ENCODE measurements at regions not wholly inside any gene's neighbourhood (a gene's known extent, or its start where the extent isn't known, plus 50 kb on each side); places are given as distances from the start of the nearest gene placed in this dataset.
"Not testable (repeated sequence)": the region's sequence is repeated elsewhere in the genome, so short reads cannot be mapped to it uniquely, and the experiment has no call there.

DNA sequence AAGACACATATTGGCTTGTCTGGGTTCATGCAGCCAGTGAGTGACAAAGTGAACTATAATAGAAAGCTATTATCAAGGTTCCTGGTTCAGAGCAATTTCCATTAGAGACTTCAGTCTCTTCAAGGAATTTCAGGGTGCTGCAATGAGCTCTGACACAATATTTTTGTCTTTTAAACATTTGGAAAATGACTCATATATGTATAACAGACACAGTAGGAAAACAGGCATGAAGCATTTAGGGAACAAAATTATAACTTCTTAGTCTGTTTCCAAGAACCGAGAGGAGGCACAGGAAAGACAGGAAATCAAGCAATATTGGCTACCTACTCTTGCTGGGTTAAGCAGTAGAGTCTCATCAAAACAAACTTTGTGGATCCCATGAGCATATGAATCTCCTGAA is 170.4 kb downstream of the PTPRC start:
- DNase-seq: no peak

DNA sequence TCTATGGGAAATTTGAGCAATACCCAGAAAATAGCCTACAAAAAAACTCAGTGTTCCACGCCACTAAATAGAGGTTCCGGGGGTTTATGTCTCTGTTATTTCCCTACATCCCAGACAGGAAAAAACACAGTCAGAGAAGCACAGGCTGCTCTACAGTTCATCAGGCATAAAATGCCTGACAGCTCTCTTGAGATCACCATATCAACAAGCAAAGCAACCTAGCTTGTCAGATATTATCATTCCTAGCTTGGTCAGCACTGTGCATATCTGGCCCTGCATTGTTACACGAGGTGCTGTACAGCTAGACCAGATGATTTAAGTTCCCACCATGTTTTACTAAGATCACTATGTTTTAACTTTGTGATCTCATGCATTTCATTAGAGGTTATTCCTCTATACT is 172.6 kb downstream of the PTPRC start:
- no peak for DNase-seq

DNA sequence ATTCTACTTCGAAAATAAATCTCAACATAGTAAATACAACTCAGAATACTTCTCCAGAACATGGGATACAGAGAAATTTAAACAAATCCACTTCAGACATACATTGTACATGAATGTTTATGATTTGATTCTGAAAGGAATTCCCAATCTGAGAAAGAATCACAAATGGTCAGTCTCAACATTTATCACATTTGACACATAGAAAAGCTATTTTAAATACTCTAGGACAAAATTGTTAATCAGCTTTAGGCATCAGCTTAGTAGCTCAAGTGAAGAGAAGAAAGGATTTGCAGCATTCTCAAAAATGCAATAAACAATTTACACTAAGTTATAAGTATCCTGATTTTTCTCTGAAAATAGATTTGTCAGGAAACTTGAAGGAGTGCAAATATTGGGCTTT is 184.8 kb downstream of the PTPRC start:
- no peak for DNase-seq

DNA sequence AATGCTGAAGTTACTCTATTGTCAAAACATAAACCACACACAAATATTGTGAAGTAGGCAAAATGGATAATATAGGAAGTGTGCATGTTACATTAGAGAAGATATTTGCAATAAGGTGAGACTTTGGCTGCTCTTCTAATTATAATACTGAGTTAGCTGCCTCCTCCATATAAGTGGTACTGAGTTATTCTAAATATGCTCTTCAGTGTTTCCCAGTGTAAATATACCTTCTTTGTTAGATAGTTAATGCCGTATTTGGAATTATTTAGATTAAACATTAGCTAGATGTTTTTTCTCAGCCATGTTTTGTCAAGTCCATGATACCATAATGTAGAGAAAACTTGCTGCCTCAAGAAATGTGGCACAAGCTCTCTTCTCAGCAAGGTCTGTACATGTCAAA is 186.4 kb downstream of the PTPRC start:
- no peak for DNase-seq

DNA sequence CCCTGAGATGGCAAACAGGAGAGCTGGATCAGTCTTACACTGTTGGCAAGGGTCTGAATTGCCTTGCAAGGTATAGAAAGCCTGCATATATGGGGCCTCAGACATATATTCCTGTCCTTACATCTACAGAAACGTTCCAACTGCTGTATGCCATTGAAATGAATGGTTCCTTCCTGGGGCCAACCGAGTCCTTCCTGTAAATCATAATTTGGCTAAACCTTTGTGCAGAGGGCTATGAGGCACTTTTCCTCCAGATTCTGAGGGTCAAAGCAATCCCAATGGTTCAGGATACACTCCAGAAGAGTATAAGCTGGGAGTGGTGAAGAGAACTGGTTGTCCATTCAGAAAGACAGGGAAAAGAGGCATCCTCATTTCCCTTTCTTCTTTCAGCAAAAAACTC is 190.5 kb downstream of the PTPRC start:
- no peak for DNase-seq

DNA sequence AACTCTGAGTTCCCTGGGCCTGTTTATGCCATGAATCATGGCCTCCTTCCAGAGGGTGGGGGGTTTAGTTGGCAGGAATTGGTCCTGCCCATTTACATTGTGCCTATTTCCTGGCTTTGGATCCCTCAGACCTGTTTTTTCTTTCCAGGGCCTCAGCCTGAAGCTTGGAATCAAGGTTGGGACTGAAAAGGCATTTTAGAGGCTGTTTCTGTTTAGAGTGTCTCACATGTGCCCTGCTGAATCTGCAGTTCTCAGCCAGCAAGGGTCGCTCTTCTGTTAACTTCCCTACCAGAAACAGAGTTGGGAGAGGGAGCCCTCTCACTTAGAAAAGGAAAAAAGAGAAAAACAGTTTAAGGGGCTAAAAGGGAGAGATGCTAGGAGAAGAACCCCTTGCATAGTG is 191.1 kb downstream of the PTPRC start:
- DNase-seq: no peak

DNA sequence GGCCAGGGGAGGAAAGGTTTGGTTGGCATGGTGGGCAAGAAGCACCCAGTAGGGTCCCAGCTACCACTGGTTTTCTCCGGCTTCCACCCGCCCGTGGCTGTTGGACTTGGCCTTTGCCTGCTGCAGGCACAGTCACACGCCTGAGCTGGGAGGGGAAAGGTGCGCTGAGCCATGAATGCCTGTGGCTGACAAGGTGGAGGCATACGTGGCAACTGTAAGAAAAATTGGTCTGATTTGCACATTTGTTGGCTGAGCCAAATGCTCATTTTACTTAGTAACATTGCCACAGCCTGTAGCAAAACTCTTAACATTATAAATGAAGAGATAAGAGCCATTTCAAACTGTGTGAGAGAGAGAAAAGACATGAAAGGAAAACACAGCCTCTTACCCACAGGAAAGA is 191.6 kb downstream of the PTPRC start:
- no peak for DNase-seq

DNA sequence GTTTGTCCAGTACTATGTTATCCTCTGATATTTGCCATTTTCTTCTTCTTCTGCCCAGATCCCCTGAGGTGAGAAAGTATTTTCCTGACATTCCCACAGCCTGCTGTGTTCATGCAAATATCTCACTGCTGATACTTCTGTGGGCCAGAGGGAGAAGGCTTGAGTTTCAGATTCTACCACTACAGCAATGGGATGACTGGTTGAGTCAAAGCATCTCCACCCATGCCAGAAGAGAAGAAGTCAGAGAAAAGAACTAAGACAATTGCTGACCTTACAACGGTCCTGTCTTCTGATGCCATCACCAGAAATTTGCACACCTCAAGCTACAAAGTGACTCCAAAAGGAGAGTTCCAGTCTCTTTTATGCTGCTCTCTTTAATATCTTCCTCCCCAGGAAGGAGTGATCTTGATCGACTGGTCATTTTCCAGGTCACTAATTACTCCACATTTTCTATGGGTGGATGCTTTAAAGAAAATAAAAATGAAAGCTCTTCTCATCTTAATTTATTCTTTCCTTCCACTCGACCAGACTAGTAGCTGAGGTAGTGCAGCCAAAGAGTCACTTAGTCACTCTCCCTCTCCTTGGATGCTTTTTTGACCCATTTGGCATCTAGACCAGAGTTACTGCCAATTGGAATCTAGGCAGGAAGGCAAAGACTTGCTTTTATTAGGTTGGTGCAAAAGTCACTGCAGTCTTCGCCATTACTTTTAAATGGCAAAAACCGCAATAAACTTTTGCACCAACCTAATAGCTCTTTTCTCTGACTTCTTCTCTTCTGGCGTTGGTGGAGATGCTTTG is 195.1 kb downstream of the PTPRC start:
- no peak for DNase-seq

DNA sequence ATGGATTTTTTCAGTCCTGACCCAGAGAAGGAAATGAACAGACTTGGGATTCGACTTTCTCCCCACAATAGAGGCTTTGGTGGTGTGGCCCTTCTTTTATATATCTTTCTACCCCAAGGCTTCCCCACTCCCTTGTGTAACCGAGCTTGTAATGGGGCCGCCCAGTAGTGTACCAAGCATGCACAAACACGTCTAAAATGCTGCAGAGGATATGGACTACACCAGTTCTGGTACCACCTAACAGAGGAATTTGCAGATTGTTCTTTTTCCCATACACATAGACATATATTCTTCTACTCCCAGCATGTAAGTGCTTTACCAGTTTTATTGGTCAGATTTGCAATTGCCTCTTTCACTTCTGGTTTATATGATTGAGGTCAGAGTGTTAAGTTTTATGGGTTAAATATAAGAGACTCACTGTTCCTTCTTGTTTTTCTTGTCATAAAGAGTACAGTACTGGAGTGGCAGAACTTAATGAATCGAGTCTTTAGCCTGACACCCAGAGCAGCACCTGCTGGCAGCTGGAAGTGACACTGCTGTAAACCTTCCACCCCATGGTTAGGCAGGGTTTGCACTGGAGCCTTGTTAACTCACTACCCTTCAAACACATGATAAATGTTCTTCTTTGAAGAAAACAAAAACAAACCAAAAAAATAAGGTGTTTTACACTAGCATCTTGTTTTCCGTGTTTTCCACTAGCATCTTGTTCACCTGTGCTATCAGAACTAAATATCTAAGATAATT is 198.6 kb downstream of the PTPRC start:
- DNase-seq: no peak

DNA sequence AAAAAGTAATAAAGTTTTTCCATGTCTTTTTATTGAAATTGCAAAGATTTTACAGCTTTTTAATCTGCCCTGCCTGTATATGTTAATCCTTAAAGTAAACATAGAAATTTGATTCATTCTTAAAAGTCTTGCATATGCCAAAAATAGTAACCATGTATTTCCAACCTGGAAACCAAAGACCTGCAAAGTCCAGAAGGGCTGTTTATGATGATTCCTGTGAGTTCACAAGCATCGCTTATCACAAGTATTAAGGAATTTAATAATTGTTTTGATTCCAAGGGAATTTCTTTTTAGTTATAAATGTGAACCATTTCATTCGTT is 199.1 kb downstream of the PTPRC start:
- no peak for DNase-seq

DNA sequence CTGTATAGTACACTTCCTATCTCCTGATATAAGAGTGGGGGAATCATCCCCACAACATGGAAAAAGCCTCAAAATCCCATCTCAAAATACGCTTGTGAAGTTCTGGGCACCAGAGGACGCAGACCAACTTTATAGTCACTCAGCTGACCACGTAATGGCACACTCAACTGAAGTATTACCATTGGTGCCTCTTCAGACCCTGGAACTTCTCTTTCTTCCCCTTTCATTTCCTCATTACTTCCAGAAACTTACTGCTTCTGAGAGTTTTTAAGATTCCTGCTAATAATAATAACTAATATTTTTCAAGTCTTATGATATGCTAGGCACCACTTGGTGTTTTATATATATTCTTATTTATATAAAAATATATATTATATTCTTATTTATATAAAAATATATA is 202.6 kb downstream of the PTPRC start:
- no peak for DNase-seq

DNA sequence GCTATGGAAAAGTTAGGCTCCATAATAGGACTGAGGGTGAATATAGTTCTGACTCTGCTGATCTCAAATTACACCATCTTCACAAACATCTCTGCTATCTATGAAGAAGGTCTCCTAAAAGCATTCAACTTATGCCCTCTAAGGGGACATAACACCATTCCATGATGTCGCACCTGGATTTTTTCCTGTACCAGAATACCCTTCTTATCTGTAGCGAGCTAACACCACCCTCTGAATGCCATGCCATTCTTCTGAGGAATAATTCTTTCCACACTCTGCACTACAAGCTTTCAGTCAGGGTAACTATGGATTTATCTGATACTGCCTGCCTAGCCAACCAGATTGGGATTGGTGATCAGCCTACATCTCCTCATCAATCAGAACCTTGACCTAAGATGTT is 203.8 kb downstream of the PTPRC start:
- DNase-seq: no peak

DNA sequence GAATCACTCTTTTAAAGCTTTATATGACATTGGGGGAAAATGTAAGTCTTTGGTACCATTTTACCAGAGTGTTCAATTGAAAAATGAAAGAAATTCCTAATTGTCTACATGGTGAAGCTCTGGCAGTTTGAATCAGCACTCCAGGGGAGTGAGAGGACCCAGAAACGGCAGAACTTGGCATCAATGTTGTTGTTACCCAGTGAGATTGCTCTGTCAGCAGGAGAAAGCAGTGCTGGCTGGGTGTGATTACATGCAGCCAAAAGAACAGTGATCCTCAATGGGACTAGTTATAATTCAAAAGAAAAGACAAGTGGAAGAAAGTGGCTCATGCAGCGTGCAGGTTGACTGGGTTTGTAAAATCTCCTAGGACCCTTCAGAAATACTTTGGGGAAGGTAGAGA is 206.4 kb downstream of the PTPRC start:
- no peak for DNase-seq

DNA sequence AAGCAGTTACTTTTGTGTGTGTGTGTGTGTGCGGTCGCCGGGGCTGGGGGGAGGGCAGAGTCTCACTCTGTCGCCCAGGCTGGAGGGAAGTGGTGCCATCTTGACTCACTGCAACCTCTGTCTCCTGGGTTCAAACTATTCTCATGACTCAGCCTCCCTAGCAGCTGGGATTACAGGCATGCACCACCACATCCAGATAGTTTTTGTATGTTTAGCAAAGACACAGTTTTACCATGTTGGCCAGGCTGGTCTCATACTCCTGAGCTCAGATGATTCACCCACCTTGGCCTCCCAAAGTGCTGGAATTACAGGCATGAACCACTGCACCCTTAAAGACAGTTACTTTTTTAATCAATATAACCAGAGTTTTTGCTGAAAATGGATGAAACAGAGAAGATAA is 207.0 kb downstream of the PTPRC start:
- no peak for DNase-seq

DNA sequence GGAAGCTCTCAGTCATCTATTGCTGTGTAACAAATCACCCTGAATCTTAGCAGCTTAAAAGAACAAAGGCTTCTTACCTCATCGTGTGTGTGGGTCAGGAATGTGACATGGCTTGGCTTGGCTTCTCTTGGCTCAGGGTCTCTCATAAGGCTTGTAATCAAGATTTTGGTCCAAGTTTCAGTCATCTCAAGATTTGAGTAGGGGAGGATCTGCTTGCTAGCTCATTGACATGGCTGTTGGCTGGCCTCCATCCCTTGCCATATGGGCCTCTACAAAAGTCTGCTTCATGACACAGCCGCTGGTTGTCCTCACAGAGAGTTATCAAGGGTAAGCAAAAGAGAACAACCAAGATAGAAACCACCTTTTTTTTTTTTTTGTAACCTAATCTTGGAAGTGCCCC is 207.7 kb downstream of the PTPRC start:
- no peak for DNase-seq

DNA sequence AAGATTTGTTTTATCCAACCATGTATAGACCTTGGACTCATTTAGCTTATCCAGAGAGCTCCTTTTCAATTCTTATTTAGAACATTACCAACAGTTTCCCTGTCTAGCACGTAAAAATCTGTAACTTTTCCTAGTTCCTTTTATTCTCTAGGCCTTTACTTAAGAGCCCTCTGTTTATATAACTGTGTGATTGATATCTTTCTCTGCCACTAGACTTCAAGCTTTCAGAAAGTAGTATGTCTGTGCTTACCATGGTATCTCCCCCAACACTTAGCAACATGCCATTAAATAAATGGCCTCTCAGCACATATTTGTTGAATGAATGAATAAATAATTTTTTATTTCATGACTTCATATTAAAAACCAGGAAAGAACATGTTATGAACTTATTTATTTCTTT is 209.4 kb downstream of the PTPRC start:
- DNase-seq: no peak

DNA sequence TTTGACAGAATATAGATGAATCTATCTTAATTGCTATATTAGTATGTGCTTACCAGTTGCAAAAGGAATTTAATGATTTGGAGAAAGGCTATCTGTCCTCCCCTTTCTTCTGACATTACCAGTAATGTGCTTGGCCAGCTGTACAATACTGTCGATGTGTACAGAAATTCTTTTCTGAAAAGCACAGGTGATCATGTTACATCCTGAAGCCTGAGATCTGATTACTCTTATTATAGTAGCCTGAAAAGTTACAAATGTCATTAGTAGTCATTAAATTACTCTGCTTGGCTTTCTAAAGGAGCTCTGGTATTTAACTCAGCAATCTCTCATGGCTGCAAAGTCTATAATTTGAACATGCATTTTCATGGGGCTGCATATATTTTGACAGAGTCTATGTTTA is 209.8 kb downstream of the PTPRC start:
- DNase-seq: no peak

DNA sequence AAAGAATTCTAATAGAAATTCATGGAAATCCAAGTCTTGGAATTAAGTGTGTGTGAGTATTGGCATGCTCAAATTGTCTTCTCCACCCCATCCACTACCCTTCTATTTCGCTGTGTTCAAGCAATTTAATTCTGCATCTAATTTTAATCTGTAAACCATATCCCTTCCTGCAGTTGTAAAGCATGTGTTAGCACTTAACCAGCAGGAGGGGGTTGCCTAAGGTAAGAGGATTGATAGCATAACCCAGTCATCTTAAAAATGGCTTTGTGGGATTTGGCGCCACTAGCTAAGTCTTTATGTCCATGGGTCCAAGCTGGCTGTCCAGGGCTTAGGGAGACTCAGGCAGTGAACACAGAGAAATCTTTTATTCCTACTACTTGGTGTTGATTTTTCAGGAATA is 210.3 kb downstream of the PTPRC start:
- no peak for DNase-seq

DNA sequence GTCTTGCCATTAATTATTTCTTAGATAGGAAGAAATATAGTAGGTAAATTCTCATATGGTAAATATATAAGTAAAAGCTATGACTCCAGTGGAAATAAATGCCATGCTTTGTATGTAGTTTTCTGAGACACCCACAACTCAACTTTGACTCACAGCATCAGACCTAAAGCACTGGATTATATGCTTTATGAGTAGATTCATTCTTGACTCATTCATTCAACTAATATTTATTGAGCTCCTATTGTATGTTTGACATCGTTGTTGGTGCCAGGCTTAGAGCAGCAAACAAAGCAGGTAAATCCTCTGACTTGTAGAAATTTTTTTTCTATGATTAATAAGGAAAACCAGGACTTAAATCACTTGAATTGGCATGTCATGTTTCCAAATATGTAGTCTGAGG is 211.4 kb downstream of the PTPRC start:
- no peak for DNase-seq

DNA sequence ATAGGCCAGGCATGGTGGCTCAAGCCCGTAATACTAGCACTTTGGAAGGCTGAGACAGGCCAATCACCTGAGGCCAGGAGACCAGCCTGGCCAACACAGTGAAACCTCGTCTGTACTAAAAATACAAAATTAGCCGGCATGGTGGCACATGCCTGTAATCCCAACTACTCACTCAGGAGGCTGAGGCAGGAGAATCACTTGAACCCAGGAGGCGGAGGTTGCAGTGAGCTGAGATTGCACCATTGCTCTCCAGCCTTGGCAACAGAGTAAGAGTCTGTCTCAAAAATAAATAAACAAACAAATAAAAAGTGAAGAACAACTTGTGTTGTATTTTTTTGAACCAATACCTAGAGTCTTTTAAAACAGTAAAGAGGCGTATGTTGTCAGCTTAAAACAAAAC is 212.1 kb downstream of the PTPRC start:
- DNase-seq: not testable (repeated sequence)

DNA sequence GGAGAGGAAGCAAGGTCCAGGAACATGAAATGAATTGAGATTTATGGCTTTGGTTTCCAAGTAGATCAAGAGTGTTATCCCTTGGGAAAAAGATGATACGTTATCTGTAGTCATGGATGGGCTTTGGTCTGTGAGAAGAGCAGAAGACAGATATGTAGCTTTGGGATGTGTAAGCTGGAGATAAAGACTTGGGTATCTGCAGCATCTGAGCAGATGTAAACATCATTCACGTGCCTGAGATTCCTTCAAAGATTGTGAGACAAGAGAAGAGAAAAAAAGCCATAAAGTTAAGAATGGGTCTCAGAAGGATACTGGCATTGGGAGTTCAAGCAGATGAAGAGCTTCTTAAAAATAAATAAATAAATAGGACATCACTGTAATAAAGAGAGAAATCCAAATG is 217.8 kb downstream of the PTPRC start:
- DNase-seq: no peak

DNA sequence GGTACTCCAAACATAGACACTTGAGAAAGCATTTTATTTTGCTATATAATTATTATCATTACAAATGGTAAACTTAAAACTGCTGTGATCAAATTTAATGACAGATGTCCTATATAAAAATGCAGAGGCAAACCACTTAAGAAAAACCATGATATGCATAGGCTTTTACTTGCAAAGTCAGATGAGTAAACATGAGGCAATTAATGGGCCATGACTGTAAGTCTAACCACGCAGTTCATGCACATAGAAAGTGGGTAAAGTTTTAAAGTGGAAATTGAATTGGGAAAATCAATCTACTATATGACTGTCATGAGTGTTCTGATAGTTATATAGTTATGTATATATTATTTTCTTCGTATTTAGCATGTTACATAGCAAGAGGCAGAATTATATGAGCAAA is 219.2 kb downstream of the PTPRC start:
- DNase-seq: no peak

DNA sequence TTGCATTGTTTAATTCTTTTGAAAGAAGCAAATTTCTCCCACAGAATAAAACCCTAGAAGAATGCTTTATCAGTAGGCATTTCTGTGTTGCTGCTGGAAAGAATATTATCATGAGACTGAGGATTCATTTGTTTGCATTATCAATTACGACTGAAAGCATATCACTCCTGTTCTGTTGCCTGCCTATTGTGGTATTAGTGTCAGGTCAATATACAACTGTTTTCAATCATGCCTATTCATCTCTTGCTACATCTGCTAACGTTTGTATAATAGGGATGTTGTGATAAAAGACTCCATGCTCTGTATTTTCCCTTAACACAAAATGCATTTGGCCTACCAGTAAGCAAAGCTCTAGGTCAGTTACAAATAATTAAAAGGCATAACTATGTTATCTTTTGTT is 221.5 kb downstream of the PTPRC start:
- DNase-seq: no peak

DNA sequence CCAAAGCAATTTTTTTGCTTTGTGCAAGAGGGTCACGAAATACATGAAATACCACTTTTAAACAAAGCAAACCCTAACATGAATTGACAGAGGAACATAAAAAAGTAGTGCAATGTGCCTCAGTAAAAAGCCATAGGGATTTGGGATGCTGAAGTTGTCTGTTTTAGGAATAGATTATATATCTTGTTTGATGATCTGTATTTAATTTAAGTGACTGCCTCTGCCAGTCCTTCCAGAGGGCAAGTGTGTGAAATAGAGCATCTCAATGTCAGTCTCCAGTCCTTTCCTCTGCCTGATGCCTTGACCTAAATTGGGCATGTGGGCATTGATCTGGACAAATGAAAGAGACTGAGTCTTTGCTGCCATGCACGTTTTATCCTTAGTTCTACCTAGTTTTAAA is 222.8 kb downstream of the PTPRC start:
- DNase-seq: no peak

DNA sequence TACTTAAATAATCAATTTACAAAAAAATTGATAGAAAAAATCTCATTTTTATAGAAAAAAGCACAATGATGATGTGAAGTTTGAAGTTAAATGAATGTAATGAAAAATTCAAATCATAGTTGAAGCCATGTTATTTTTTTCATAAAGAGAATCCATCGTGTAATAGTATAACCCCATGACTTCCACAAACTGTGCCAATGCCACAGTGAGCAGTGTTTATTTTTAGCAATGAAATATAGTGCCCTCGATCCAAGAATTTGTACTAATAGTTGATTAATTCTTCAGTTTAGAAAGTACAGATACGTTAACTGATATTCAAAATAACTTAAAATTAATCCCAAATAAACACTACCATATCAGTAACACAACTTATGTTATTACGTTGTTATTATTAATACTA is 225.9 kb downstream of the PTPRC start:
- no peak for DNase-seq

All from activated effector memory CD4-positive, alpha-beta T cell treated with anti-CD3 and anti-CD28 coated beads, Interleukin-2, amount 50 U/mL, for 16 hours (primary cell).